Amygdala (tissue), 56 donors: ENCODE measurements at regions not wholly inside any gene's neighbourhood (a gene's known extent, or its start where the extent isn't known, plus 50 kb on each side); places are given as distances from the start of the nearest gene placed in this dataset.

ENCODE experiments used
- DNase-seq, 56 donors: peaks; one replicate each; lab custom pipeline; 2025; lab: John Stamatoyannopoulos, UW

DNA sequence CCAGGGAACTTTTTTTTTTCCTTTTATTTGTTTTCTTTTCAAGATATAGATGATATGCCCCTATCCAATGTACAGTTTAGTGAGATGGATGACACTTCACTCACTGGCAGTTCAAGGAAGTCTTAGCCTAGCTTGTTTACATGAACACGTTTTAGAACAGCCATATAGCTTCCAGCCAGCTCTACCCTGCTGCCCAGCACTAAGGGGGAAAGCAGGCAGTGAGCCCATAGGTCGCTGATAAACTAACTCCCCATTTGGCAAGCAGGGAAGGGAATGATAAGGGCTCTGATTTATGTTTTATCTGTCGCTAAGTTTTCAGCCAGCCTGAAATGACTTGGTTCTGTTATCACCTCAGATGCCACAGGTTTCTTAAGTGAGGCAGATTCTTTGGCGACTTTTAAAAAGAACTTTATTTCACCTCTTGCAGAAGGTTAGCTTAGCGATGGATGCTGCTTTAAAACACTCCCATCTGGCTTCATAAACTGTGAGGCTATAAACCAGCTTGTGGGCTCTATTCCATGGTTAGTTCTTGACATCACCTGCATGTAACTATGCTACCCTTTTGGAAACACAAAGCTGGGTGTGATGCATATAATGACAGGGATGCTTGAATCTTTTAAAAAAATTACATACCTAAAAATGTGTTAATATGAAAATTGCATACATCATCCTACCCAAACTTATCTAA lies 348.4 kb downstream of the FBXO8 start:
- no peak for DNase-seq

DNA sequence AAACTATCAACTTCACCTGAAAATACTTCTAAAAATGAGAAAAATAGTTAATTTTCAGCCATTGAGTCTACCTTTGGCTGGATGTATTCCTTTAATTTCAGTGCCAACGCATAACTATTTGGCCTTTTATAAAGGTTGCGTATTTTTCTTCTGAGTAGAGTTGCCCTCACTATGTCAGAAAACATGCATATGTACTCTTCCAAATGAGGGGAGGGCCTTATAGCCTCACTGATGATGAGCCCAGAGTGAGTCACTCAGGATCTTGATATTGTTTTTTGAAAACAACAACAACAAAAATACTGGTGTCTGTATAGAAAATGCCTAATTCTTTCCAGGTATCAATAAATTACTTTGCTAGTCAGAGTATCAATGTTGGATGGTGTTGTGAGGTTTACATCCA lies 349.3 kb downstream of the FBXO8 start:
- no peak for DNase-seq

DNA sequence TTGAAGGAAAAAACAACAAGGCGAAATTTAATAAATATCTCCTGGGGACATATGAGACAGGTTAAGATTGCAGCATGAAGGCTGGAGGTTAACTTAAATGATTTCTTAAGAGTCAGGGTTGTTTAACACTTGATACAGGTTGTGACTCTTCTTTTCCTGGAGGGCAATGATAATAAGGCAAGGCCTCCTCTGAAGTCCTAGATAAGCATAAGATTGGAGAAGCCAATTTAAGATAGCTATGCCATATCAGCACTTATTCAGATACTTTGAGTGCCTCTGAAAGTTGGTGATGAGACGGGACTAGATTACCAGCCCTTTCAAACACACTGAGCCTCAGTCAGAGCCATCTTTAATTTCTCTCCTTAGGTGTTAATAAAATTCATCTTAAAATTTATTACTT lies 350.8 kb downstream of the FBXO8 start:
- DNase-seq = no peak

DNA sequence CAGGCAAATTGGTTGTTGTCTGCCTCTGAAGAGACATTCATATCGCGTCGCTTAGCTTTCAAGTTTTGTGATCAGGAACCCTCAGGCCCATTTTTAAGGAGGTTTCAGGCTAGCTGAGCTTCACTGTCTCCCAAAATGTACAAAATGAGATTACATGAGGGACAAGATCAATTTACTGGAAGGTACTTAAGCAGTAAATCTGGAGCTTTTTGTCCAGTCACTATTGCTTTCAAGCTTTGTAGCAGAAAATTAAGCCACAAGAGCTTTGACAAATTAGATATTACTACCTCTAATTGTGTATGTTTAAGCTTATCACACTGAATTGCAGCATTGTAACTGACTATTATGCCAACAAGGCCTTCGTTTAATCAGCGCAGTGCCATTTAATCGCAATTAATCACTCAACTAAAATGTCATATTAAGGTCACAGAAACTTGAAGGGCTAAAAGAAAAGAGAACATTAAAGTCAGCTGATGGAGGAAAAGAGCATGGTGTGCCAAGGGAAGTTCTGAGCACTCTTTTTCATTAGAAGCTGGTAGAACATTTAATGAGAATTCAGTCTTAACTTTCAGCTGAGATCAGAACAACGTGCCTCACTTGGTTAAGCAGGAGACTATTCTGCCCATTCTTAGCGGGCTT lies 353.0 kb downstream of the FBXO8 start:
- DNase-seq = no peak

DNA sequence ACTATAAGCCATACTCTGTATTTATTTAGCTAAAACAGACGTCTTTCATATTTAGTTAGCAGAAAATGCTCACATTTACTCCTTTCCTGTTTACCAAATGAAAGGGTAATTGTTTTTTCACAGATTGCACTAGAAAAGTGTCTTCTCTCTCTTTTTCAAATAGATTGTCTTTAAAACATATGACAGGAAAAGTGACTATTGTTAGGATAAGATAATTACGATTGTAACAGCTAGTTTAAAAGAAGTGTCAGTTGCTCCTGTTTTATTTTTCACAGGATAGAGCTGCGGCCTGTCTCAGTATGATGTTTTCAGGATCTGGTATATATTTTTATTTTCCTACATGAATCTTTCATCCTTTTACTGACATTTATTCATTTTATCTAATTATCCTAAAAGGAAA lies 353.5 kb downstream of the FBXO8 start:
- no peak for DNase-seq

DNA sequence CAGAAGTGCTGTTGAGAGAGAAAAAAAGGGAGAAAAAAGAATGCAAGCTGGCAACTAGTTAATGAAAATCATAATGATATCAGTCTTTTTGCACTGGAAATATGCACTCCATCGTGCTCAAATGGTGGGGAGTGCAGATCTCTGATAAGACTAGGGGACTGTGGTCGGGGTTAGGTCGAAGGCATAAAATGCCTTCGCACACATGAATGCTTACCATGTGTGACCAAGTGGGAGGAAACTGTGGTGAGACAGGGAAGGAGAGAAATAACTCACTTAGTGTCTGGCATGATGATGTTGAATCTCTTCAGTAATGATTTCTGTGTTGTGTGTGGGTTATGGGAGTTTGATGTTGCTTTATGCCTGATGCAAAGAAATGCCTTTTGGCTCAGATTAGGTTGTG lies 358.9 kb downstream of the FBXO8 start:
- DNase-seq = no peak

DNA sequence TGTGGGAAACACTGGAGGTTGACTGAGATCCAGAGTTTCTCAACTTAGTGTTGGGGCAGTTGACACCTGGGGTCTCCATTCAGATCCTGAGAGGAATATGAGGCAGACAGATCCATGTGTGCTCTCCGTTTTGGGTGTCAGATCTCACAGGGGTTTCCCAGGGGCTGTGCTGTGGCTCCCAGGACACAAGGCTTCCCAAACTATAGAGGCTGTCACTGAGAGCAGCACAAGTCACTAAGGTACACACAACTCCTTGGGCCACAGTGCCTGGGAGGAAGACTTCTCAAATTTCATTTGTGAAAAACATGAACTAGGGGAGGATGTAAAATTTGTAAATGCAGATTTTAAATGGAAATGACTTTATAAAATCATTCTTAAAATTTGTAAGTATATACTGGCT lies 363.6 kb downstream of the FBXO8 start:
- no peak for DNase-seq

DNA sequence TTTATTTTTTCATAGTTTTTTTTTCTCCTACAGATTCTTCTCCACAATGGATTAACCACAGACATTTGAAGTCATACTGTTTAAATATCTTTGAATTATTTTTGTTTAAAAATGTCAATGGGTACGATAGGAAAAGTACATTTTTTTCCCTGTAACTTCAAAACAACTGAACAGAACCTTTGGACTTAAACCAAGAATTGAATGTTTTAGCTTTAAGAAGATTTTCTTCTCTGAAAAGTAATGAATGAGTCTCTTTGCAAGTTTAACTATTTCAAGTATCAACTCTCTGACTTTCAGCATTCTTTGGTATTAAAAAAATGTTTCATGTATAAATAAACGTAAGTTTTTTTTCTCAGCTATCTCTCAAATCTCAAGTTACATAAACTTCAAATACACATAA lies 364.3 kb downstream of the FBXO8 start:
- no peak for DNase-seq

DNA sequence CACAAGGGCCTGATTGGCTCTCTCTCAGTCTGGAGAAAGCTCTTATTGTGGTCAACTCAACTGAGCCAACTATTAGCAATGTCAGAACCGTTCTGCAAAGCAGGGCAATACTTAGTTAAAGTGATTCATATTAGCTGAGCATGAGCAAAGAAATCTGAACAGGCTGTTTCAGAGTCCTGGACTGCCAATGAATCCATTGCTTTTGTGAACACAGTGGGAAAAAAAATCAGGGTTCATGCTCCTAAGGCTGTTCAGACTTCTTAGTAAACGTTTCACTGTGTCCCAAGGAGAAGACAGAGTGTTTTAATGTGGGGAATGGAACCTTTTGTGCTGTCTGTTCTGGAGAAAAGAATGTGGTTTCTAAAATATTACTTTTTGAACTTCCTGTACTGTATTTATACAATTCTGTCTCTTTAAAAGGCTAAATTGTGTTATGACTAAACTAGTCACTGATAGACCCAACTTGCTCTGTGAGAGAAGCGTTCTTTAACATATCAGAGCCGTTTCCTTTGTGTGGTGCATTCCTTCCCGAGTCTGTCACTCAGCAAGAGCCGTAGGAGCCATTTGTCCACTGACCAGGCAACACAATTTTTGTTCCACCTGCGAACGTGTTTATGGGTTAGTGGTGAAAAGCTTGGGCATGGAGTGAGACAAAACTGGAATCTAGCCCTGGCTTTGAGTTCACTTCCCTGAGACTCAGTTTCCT lies 366.1 kb downstream of the FBXO8 start:
- peak in 1 of 56 donors; percentile 7 for DNase-seq

DNA sequence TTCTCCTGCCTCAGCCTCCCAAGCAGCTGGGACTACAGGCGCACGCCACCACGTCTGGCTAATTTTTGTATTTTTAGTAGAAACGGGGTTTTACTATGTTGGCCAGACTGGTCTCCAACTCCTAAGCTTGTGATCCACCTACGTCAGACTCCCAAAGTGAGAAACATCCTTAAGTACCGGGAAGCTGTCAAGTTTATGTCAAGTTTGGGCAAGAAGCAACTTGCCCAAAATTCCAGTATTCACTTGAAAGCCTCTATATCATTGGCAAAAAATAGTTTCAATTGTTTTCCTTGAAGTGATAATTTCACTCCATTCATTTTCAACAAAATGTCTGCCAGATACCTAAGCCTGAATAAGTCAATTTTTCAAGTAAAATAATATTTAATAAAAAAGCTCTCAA lies 370.0 kb downstream of the FBXO8 start:
- DNase-seq = no peak

DNA sequence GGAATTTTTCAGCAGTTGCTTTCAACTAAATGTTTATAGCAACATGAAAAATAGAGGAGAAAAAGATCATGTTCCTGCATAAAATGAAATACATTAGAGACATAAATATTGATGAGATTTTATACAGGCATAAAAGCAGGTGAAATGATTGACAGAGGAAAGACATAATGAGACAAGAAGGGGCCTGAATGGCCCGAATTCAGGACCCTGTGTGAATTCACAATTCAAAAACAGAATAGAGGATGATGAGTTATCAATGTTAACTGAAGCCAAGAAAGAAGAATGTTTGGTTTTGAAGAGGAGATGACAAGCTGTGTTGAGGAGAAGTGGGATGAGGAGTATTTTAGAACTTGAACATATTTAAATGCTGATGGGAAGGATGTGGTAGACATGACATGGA lies 371.1 kb downstream of the FBXO8 start:
- no peak for DNase-seq

DNA sequence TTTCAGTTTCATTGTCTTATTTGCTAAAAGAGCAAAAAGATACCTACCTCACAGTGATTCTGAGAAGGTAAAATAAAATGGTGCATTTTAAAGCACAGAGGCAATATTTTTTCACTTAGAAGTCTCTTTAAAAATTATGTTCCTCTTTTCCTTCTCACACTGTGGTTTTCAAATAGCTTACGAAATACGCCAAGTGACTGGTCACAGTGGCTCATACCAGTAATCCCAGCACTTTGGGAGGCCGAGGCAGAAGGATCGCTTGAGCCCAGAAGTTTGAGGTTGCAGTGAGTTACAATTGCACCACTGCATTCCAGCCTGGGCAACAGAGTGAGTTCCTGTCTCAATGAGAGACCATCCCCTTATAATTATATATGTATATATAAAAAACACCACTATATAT lies 372.6 kb downstream of the FBXO8 start:
- DNase-seq = no peak

DNA sequence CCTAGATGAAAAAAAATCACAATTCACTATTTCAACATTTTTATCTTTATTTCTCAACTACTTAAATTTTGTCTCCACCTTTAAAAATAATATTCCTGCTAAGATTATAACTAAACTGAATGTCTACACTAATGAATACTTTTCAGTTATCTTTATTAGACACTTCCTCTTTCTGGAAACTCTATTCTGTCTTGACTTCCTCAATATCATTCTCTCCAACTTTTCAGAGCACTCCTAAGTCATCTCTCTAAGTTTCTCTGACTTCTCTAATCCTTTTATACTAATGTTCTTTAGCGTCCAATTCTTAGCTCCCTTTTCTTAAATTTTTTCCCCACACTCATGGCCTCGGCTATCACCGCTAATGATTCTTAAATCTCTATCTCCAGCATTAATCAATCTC lies 374.2 kb downstream of the FBXO8 start:
- no peak for DNase-seq

DNA sequence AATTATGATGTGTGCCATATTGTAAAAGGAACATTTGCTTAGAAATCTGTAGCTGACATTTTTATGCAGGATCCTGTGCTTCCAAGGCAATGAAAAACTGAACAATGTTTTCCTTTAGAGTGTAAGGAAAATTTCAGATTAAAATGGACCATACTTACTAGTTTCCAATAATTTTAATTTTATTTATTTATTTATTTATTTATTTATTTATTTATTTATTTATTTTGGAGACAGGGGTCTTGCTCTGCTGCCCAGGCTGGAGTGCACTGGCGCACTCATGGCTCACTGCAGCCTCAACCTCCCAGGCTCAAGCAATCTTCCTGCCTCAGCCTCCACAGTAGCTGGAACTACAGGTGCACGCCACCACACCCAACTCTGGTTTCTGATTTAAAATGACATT lies 369.8 kb upstream of the HAND2 start:
- no peak for DNase-seq

DNA sequence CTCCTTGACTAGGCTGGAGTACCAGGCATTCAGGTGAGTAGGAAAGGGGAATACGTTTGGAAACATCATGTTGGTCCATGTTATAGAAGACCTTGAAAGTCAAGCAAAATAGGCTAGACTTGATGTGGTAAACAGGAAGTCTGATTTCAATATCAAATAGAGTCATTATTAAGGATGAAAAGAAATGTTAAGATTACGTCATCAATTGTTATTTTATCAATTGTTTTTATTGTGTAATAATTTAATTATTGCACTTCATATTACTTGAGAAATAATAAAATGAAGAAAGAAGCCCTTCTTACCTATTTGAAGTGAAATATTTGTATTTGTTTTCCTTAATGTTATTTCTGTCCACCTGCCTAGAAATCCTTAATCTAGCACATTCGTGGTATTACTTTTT lies 361.0 kb upstream of the HAND2 start:
- no peak for DNase-seq

DNA sequence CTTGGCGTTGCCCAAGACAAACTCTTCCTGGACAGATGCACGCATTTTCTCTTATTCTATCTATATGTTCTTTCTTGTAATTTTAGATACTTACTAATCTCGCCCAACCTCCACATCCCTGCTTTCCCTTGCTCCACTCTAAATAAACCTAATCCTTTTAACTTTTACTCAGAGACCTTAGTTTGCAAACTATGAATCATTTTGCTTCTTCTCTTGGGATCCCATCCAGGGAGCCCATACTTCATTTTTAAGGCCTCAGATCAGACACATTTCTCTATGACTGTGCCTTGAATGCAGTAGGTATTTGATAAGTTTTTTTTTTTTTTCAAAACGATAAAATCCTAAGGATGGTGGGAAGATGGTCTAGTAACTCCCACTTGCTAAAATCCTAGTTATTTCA lies 353.8 kb upstream of the HAND2 start:
- DNase-seq = no peak

DNA sequence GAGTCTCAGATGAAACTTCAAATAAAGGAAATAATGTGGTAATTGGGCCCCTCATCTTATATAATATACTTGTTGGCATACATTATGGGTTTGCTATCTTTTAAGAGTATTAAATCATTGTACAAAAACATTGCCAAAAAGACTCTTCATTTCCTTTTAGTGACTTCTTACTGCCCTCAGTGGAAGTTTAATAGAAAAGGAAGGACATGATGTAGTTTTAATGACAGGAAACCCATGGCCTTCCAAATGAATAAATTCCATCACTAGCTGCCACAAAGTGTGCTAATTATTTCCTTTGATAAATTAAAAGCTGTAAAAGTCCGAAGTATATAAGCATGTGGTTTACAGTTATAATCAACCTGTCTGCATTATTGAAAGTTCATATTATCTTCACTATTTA lies 350.9 kb upstream of the HAND2 start:
- no peak for DNase-seq

DNA sequence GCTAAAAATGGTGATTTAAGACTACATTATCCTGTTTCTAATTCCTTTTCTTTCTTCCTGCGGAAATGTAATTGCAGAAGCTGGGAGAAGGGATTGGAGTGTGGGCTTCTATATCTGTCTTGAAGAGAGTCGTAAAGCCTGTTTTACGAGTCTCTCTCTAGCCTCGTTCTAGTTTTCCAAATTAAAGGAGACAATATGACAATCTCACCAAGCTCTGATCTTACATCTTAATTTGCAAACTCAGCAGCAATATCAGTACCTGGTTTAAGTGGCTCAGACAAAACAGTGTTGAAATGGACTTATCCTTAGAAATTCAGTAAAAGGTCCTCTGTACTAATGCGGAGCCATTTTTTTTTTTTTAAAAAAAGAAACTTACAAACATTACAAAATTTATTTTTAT lies 349.5 kb upstream of the HAND2 start:
- no peak for DNase-seq

DNA sequence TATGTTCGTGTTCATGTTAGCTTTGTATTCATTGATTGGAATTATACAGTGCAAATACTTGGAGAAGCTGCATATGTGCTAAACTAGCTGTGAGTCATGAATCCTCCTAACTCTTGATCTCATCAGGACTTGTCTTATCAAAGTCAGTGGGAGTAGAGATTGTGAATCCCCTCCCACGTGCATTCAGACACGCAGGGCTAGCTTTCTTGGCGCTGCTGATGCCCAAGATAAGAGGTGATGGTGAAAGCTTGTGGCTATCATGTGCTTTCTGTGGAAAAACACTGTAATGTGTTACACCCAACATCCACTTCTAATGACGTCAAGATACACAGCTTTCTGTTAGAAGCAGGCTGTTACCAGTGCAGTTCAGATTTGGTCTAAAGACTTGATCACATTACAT lies 348.7 kb upstream of the HAND2 start:
- DNase-seq = no peak

DNA sequence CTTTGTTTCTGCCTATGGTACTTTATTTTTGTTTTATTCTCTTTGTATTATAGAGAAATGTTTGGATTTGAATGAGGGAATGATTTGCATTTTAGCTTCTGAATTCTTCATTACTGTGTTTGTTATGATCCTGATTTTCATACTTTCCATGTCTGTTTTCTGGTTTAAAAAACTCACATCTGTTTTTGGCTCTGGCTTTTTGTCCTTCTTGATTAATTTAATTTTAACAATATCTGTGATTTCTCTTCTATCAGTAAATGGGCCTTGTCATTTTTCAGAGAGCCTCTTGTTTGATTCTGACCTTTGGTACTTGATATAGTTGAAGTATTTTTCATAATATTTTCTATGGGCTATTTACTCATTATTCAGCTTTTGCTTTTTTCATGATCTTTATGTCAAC lies 341.6 kb upstream of the HAND2 start:
- no peak for DNase-seq

DNA sequence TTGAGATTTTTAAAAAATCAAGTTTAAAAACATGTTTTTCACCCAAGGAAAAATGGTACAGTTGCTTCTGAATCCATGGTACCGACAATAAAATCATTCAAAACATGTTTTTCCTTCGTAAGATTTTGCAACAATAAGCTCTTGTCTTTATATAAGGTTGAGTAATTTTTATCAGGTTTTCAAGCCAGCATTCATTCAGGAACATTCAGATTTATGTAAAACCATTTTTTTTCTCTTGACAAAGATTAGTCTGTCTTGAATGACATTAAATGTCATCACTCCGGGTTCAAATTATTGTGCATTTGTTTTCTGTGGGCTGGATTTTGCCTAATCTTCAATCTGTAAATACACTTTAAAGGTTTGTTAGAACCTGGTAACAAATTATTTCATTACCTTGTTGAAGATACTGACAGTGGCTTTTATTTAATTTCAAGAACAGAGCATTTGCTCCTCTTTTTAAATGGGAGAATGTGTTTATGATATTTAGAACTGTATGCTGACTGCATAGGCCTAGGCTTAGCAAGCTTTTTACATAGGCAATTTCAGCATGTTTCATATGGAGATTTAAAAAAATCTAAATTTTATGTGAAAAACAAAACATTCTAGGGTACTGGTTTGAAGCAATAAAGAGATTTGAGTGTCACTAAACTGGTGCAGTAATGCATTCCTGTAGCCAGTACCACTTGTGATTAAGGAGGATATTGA lies 336.4 kb upstream of the HAND2 start:
- DNase-seq = no peak

DNA sequence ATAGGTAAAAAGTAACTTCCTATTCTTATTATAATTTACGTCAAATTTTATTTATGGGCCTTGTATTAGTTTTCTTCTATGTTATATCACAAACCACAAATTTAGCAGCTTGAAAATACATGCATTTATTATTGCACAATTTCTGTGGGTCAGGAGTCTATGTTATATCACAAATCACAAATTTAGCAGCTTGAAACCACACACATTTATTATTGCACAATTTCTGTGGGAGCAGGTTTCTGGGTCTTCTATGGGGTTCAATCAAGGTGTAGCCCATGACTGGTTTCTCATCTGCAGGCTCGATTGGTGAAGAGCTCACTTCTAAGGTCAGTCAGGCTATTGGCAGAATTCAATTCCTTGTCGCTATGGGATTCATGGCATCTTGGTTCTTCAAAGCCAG lies 332.7 kb upstream of the HAND2 start:
- no peak for DNase-seq
